BLaER1 treated with 17β-estradiol and CSF1 and Interleukin-3, amounts not matched to agents 10 nM and 100 nM (cell line): ENCODE measurements at regions not wholly inside any gene's neighbourhood (a gene's known extent, or its start where the extent isn't known, plus 50 kb on each side); places are given as distances from the start of the nearest gene placed in this dataset.

Experiments used
- H3K27ac ChIP-seq, 11 experiments: shearing (Covaris generic); formaldehyde crosslinking; 2 replicates each; pipeline ENCODE4 v1.8.1; 2022
- H3K27me3 ChIP-seq, 11 experiments: shearing (Covaris generic); formaldehyde crosslinking; 2 replicates each; pipeline ENCODE4 v1.8.1; 2022
- H3K36me3 ChIP-seq, 11 experiments: shearing (Covaris generic); formaldehyde crosslinking; 2 replicates each; pipeline ENCODE4 v1.8.1; 2022
- H3K4me1 ChIP-seq, 10 experiments: shearing (Covaris generic); formaldehyde crosslinking; 2 replicates each; pipeline ENCODE4 v1.8.1; 2022
- H3K4me2 ChIP-seq, 11 experiments: shearing (Covaris generic); formaldehyde crosslinking; 2 replicates each; pipeline ENCODE4 v1.8.1; 2022
- H3K4me3 ChIP-seq, 10 experiments: shearing (Covaris generic); formaldehyde crosslinking; 2 replicates each; pipeline ENCODE4 v1.8.1; 2022
- H3K9ac ChIP-seq, 11 experiments: shearing (Covaris generic); formaldehyde crosslinking; 2 replicates each; pipeline ENCODE4 v1.8.1; 2022
- H3K9me3 ChIP-seq, 11 experiments: shearing (Covaris generic); formaldehyde crosslinking; replicated peaks in 1 of 11; 2 replicates each; pipeline ENCODE4 v1.8.1; 2022
- H4K20me1 ChIP-seq, 11 experiments: shearing (Covaris generic); formaldehyde crosslinking; 2 replicates each; pipeline ENCODE4 v1.8.1; 2022
- Cebpa-rat ChIP-seq, 11 experiments: shearing (Covaris generic); IDR thresholded peaks; 2 replicates each; pipeline ENCODE4 v1.8.1; 2022

GRCh38 chr4:4766564-4766963 is 92.9 kb upstream of the MSX1 start:
- Histone ChIP-seq H3K4me3 (no peak overlapping the region), H3K36me3 (no peaks in the 10 kb centered on the region; a peak in 1 of 22 replicates), H3K9ac (no peak overlapping the region), H3K4me2 (peak overlapping the region in 9 of 11 experiments; percentile 38 to 76 (median 62); a peak in 18 of 22 replicates), H3K9me3 (peaks cover 15 to 38% (median 25%) of the 10 kb centered on the region in 11 experiments), H3K27ac (no peak overlapping the region), H3K27me3 (peaks cover 0 to 45% (median 7%) of the 10 kb centered on the region in 11 experiments; a peak in 11 of 22 replicates), H4K20me1 (peaks cover 0 to 18% (median 0%) of the 10 kb centered on the region in 11 experiments; a peak in 4 of 22 replicates), H3K4me1 (peaks cover 17 to 44% (median 37%) of the 10 kb centered on the region in 10 experiments)
- TF ChIP-seq Cebpa-rat (IDR thresholded peaks at IDR 0.05), result no peak

- peaks cover 15 to 38% (median 25%) of the 10 kb centered on the region in 11 experiments for H3K9me3 ChIP-seq
- peak overlapping the region in 9 of 11 experiments; percentile 38 to 76 (median 62); a peak in 18 of 22 replicates for H3K4me2 ChIP-seq
- H4K20me1 ChIP-seq, result peaks cover 0 to 18% (median 0%) of the 10 kb centered on the region in 11 experiments; a peak in 4 of 22 replicates
- H3K27ac ChIP-seq, result no peak overlapping the region
- no peak overlapping the region for H3K9ac ChIP-seq
- peaks cover 17 to 45% (median 37%) of the 10 kb centered on the region in 10 experiments for H3K4me1 ChIP-seq
- H3K27me3 ChIP-seq, result peaks cover 0 to 53% (median 7%) of the 10 kb centered on the region in 11 experiments; a peak in 11 of 22 replicates
- H3K4me3 ChIP-seq, result no peak overlapping the region
- no peaks in the 10 kb centered on the region; a peak in 1 of 22 replicates for H3K36me3 ChIP-seq
- TF ChIP-seq Cebpa-rat (IDR thresholded peaks at IDR 0.05), result no peak
Measured at GRCh38 chr4:4765811-4766210, 93.7 kb upstream of the MSX1 start.

GRCh38 chr4:4764558-4764905 is 94.9 kb upstream of the MSX1 start:
- peaks cover 15 to 38% (median 25%) of the 10 kb centered on the region in 11 experiments for H3K9me3 ChIP-seq
- H4K20me1 ChIP-seq, result peaks cover 0 to 24% (median 0%) of the 10 kb centered on the region in 11 experiments; a peak in 5 of 22 replicates
- H3K9ac ChIP-seq, result no peak overlapping the region
- TF ChIP-seq Cebpa-rat (IDR thresholded peaks at IDR 0.05), result no peak
- H3K36me3 ChIP-seq, result no peaks in the 10 kb centered on the region; a peak in 1 of 22 replicates
- H3K4me1 ChIP-seq, result peaks cover 17 to 45% (median 37%) of the 10 kb centered on the region in 10 experiments
- no peak overlapping the region for H3K27ac ChIP-seq
- peaks cover 0 to 59% (median 7%) of the 10 kb centered on the region in 11 experiments; a peak in 11 of 22 replicates for H3K27me3 ChIP-seq
- H3K4me2 ChIP-seq, result no peak overlapping the region
- no peak overlapping the region for H3K4me3 ChIP-seq

- peaks cover 17 to 45% (median 37%) of the 10 kb centered on the region in 10 experiments for H3K4me1 ChIP-seq
- H3K36me3 ChIP-seq, result no peaks in the 10 kb centered on the region; a peak in 1 of 22 replicates
- peaks cover 0 to 59% (median 7%) of the 10 kb centered on the region in 11 experiments; a peak in 11 of 22 replicates for H3K27me3 ChIP-seq
- H3K4me3 ChIP-seq, result peak overlapping the region in 2 of 10 experiments; percentile 31 to 47; a peak in 2 of 20 replicates
- H3K27ac ChIP-seq, result no peak overlapping the region
- TF ChIP-seq Cebpa-rat (IDR thresholded peaks at IDR 0.05), result no peak
- peaks cover 15 to 38% (median 25%) of the 10 kb centered on the region in 11 experiments for H3K9me3 ChIP-seq
- peak overlapping the region; percentile 81 to 94 (median 89) for H3K4me2 ChIP-seq
- H4K20me1 ChIP-seq, result peaks cover 0 to 24% (median 0%) of the 10 kb centered on the region in 11 experiments; a peak in 5 of 22 replicates
- H3K9ac ChIP-seq, result 0 out of 22 replicates have a peak overlapping the region, but pooled peaks of 1 of the 11 experiments have one; percentile 5
Measured at GRCh38 chr4:4763822-4764557, 95.5 kb upstream of the MSX1 start.

GRCh38 chr4:4762909-4763821 is 96.3 kb upstream of the MSX1 start:
- Histone ChIP-seq H3K4me2 (peak overlapping the region; percentile 81 to 94 (median 89)), H3K9ac (peak overlapping the region in 4 of 11 experiments; percentile 5 to 50 (median 20); a peak in 1 of 22 replicates)

GRCh38 chr4:4762300-4762699 is 97.2 kb upstream of the MSX1 start:
- Histone ChIP-seq H3K4me1 (peaks cover 17 to 45% (median 37%) of the 10 kb centered on the region in 10 experiments), H3K27me3 (peaks cover 0 to 59% (median 7%) of the 10 kb centered on the region in 11 experiments; a peak in 11 of 22 replicates), H3K9ac (0 out of 22 replicates have a peak overlapping the region, but pooled peaks of 2 of the 11 experiments have one; percentile 5 to 14), H3K4me2 (peak overlapping the region in 10 of 11 experiments; percentile 81 to 94 (median 88); a peak in 20 of 22 replicates), H3K27ac (peak overlapping the region in 1 of 11 experiments; percentile 41; a peak in 2 of 22 replicates), H3K36me3 (no peaks in the 10 kb centered on the region), H3K9me3 (peaks cover 5 to 22% (median 13%) of the 10 kb centered on the region in 11 experiments), H4K20me1 (peaks cover 0 to 24% (median 0%) of the 10 kb centered on the region in 11 experiments; a peak in 5 of 22 replicates), H3K4me3 (no peak overlapping the region)
- no peak for TF ChIP-seq Cebpa-rat (IDR thresholded peaks at IDR 0.05)

More at GRCh38 chr4:4762909-4763821, 96.3 kb upstream of the MSX1 start:
- no peak for TF ChIP-seq Cebpa-rat (IDR thresholded peaks at IDR 0.05)
- Histone ChIP-seq H3K27ac (peak overlapping the region in 2 of 11 experiments; percentile 7 to 41; a peak in 2 of 22 replicates), H3K9me3 (peaks cover 14 to 31% (median 22%) of the 10 kb centered on the region in 11 experiments), H3K27me3 (peaks cover 0 to 59% (median 7%) of the 10 kb centered on the region in 11 experiments; a peak in 11 of 22 replicates), H3K4me1 (peaks cover 17 to 45% (median 37%) of the 10 kb centered on the region in 10 experiments), H3K36me3 (no peaks in the 10 kb centered on the region; a peak in 1 of 22 replicates), H3K4me3 (peak overlapping the region in 6 of 10 experiments; percentile 5 to 53 (median 32); a peak in 8 of 20 replicates), H4K20me1 (peaks cover 0 to 24% (median 0%) of the 10 kb centered on the region in 11 experiments; a peak in 5 of 22 replicates)

- H3K4me2 ChIP-seq, result peak overlapping the region in 8 of 11 experiments; percentile 81 to 94 (median 89); a peak in 16 of 22 replicates
- H3K4me3 ChIP-seq, result no peak overlapping the region
- H3K4me1 ChIP-seq, result peaks cover 17 to 40% (median 33%) of the 10 kb centered on the region in 10 experiments
- H4K20me1 ChIP-seq, result peaks cover 0 to 24% (median 0%) of the 10 kb centered on the region in 11 experiments; a peak in 5 of 22 replicates
- peaks cover 0 to 13% (median 4%) of the 10 kb centered on the region in 11 experiments; a peak in 12 of 22 replicates for H3K9me3 ChIP-seq
- no peak overlapping the region for H3K9ac ChIP-seq
- TF ChIP-seq Cebpa-rat (IDR thresholded peaks at IDR 0.05), result no peak
- no peaks in the 10 kb centered on the region for H3K36me3 ChIP-seq
- peaks cover 0 to 56% (median 7%) of the 10 kb centered on the region in 11 experiments; a peak in 11 of 22 replicates for H3K27me3 ChIP-seq
- H3K27ac ChIP-seq, result no peak overlapping the region
Measured at GRCh38 chr4:4761128-4761982, 98.1 kb upstream of the MSX1 start.
